Neutrophil (primary cell): ENCODE measurements at regions not wholly inside any gene's neighbourhood (a gene's known extent, or its start where the extent isn't known, plus 50 kb on each side); places are given as distances from the start of the nearest gene placed in this dataset.
"Not testable (repeated sequence)": the region's sequence is repeated elsewhere in the genome, so short reads cannot be mapped to it uniquely, and the experiment has no call there.

Experiments used
- H3K27ac ChIP-seq: fragments of 200-600 bp; sonication (generic); 2 replicates; pipeline ENCODE4 v1.5.1; 2016; ENCODE audit warnings: mild to moderate bottlenecking, moderate library complexity
- H3K27me3 ChIP-seq: fragments of 200-600 bp; sonication (generic); 2 replicates; pipeline ENCODE4 v1.6.0; 2016; ENCODE audit warnings: mild to moderate bottlenecking
- H3K36me3 ChIP-seq: fragments of 200-600 bp; sonication (generic); 2 replicates; pipeline ENCODE4 v1.5.1; 2017
- H3K4me1 ChIP-seq, 2 experiments: fragments of 200-600 bp in 1 of 2; sonication (generic) in 1 of 2; 1 replicate in 1 of 2; 2 replicates in 1 of 2; pipeline versions ENCODE4 v1.5.1 to v1.6.1; 2013 to 2016; ENCODE audit warnings: low read depth in 1 of 2, low read length in 1 of 2, mild to moderate bottlenecking in 1 of 2, moderate library complexity in 1 of 2; ENCODE audit not compliant: control insufficient read depth in 1 of 2, insufficient read depth in 1 of 2
- H3K4me3 ChIP-seq, 2 experiments: fragments of 200-600 bp in 1 of 2; sonication (generic) in 1 of 2; 1 replicate in 1 of 2; 2 replicates in 1 of 2; pipeline ENCODE4 v1.5.1; 2013 to 2016; ENCODE audit warnings: low read depth in 1 of 2, low read length in 1 of 2, mild to moderate bottlenecking in 1 of 2, moderate library complexity in 1 of 2
- H3K9me3 ChIP-seq: fragments of 200-600 bp; sonication (generic); 2 replicates; pipeline ENCODE4 v1.5.1; 2016
- TF ChIP-seq, protein P1 (sequence below): fragments of 200-600 bp; sonication (generic); IDR thresholded peaks from 2 replicates; pipeline ENCODE4 v1.5.1; 2016; ENCODE audit warnings: antibody characterized with exemption

DNA sequence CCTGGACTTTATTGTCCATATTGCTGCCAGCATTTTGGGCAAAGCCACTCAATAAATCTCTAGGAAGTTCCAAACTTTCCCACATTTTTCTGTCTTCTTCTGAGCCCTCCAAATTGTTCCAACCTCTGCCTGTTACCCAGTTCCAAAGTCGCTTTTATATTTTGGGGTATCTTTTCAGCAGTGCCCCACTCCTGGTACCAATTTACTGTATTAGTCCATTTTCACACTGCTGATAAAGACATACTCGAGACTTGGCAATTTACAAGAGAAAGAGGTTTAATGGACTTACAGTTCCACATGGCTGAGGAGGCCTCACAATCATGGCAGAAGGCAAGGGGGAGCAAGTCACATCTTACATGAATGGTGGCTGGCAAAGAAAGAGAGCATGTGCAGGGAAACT, 53.4 kb downstream of the AHSP start:
- H3K27ac ChIP-seq, H3K27me3 ChIP-seq, H3K4me3 ChIP-seq, H3K36me3 ChIP-seq, H3K9me3 ChIP-seq, H3K4me1 ChIP-seq: not testable (repeated sequence)

DNA sequence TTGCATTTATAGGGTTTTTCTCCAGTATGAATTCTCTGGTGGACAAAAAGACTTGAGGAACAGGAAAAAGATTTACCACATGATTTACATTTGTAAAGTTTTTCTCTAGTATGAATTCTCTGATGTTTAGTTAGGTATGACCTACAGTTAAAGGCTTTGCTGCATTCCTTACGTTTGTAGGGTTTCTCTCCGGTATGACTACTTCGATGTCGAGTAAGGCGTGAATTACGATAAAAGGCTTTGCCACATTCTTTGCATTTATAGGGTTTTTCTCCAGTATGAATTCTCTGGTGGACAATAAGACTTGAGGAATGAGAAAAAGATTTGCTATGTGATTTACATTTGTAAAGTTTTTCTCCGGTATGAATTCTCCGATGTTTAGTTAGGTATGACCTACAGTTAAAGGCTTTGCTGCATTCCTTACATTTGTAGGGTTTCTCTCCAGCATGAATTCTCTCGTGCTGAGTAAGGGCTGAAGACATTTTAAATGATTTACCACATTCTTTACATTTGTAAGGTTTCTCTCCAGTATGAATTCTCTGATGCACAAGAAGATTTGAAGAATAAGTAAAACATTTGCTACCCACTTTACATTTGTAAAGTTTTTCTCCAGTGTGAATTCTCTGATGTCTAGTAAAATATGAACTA, 74.2 kb downstream of the AHSP start:
- H3K27me3 ChIP-seq, H3K27ac ChIP-seq, H3K4me3 ChIP-seq, H3K36me3 ChIP-seq, H3K4me1 ChIP-seq: not testable (repeated sequence)
- H3K9me3 ChIP-seq, result peaks cover 29% of the 10 kb centered on the region

DNA sequence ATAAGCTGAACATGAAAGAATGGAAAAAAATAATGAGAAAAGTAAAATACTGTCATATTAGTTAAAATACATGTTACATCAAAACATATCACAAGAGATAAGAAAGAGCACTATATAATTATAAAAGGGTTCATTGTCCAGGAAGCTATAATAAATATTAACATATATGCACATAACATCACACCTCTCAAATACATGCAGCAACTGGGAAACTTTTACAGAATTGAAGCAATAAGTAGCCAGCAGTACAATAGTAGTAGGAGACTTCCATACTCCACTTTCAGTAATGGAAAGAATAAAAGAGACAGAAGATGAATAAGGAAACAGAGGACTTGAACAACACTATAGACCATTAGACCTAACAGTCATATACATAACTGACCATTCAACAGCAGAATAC, 90.4 kb downstream of the AHSP start:
- Histone ChIP-seq H3K27me3 (no peaks in the 10 kb centered on the region), H3K9me3 (no peaks in the 10 kb centered on the region), H3K27ac (no peak overlapping the region), H3K4me3 (no peak overlapping the region), H3K36me3 (no peaks in the 10 kb centered on the region), H3K4me1 (no peaks in the 10 kb centered on the region)
- TF ChIP-seq, protein P1, sequence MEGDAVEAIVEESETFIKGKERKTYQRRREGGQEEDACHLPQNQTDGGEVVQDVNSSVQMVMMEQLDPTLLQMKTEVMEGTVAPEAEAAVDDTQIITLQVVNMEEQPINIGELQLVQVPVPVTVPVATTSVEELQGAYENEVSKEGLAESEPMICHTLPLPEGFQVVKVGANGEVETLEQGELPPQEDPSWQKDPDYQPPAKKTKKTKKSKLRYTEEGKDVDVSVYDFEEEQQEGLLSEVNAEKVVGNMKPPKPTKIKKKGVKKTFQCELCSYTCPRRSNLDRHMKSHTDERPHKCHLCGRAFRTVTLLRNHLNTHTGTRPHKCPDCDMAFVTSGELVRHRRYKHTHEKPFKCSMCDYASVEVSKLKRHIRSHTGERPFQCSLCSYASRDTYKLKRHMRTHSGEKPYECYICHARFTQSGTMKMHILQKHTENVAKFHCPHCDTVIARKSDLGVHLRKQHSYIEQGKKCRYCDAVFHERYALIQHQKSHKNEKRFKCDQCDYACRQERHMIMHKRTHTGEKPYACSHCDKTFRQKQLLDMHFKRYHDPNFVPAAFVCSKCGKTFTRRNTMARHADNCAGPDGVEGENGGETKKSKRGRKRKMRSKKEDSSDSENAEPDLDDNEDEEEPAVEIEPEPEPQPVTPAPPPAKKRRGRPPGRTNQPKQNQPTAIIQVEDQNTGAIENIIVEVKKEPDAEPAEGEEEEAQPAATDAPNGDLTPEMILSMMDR, result no peak

DNA sequence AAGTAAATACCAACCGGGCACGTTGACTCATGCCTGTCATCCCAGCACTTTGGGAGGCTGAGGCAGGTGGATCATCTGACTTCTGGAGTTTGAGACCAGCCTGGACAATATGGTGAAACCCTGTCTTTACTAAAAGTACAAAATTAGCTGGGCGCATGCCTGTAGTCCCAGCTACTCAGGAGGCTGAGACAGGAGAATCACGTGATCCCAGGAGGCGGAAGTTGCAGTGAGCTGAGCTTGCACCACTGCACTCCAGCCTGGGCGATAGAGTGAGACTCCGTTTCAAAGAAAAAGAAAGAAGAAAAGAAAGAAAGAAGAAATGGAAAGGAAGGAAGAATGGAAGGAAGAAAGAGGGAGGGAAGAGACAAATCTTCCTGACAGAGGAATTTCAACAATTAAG, 108.7 kb downstream of the AHSP start:
- TF ChIP-seq, protein P1, result no peak

DNA sequence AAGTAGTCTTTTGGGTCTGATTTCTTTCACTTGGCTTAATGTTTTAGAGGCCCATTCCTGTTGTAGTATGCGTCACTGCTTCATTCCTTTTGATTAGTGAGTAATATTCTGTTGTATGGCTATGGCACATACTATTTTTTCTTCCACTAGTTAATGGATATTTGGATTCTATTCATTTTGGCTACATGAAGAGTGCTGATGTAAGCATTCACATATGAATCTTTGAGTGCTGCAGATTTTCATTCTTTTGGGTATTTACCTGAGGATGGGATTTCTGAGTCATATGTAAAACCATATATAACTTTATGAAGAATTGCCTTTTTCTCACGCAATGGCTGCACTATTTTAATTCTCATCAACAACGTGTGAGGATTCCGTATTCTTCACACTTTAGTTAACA, 113.6 kb downstream of the AHSP start:
- Histone ChIP-seq H3K4me1 (no peaks in the 10 kb centered on the region), H3K27ac (no peak overlapping the region), H3K27me3 (no peaks in the 10 kb centered on the region), H3K36me3 (no peaks in the 10 kb centered on the region), H3K9me3 (no peaks in the 10 kb centered on the region), H3K4me3 (no peak overlapping the region)
- TF ChIP-seq, protein P1, result no peak

More for the DNA sequence above, 108.7 kb downstream of the AHSP start:
- Histone ChIP-seq H3K36me3 (no peaks in the 10 kb centered on the region), H3K4me3 (no peak overlapping the region), H3K27ac (no peak overlapping the region), H3K9me3 (no peaks in the 10 kb centered on the region), H3K27me3 (no peaks in the 10 kb centered on the region), H3K4me1 (no peaks in the 10 kb centered on the region)

DNA sequence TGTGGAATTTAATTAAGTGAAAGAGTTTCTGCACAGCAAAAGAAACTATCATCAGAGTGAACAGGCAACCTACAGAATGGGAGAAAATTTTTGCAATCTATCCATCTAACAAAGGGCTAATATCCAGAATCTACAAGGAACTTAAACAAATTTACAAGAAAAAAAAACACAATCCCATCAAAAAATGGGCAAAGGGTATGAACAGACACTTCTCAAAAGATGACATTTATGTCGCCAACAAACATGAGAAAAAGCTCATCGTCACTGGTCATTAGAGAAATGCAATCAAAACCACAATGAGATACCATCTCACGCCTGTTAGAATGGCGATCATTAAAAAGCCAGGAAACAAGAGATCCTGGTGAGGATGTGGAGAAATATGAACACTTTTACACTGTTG, 128.0 kb downstream of the AHSP start:
- not testable (repeated sequence) for H3K9me3 ChIP-seq, H3K4me3 ChIP-seq, H3K27me3 ChIP-seq, H3K36me3 ChIP-seq, H3K27ac ChIP-seq, H3K4me1 ChIP-seq

DNA sequence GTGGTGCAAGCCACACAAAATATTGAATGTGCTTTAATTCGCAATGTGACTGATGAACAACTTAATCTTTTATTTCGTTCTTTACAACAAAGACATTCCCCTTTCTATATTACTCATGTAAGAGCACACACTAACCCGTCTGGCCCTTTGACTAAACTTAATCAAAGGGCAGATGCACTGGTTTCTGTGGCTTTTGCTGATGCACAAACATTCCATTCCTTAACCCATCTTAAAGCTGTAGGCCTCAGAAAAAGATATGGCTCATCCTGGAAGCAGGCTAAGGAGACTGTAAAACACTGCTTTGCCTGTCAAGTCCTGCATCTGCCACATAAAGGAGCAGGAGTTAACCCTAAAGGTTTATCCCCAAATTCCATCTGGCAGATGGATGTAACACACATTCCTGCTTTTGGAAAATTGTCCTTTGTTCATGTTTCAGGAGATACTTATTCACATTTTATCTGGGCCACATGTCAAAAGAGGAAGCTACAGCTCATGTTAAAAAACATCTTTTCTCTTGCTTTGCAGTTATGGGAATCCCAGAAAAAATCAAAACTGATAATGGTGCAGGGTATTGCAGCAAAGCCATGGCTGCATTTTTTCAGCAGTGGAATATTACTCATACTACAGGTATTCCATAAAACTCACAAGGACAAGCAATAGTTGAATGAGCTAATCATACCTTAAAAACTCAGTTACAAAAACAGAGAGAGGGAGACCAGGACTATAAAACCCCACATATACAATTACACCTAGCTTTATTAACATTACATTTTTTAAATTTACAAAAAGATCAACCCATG, 137.2 kb downstream of the AHSP start:
- no peaks in the 10 kb centered on the region for H3K4me1 ChIP-seq
- H3K27ac ChIP-seq, result no peak overlapping the region
- H3K9me3 ChIP-seq, result no peaks in the 10 kb centered on the region
- H3K36me3 ChIP-seq, result no peaks in the 10 kb centered on the region
- H3K27me3 ChIP-seq, result no peaks in the 10 kb centered on the region
- TF ChIP-seq, protein P1, result no peak
- H3K4me3 ChIP-seq, result no peak overlapping the region
